ENCODE measurements at regions not wholly inside any gene's neighbourhood (a gene's known extent, or its start where the extent isn't known, plus 50 kb on each side); places are given as distances from the start of the nearest gene placed in this dataset.

DNA sequence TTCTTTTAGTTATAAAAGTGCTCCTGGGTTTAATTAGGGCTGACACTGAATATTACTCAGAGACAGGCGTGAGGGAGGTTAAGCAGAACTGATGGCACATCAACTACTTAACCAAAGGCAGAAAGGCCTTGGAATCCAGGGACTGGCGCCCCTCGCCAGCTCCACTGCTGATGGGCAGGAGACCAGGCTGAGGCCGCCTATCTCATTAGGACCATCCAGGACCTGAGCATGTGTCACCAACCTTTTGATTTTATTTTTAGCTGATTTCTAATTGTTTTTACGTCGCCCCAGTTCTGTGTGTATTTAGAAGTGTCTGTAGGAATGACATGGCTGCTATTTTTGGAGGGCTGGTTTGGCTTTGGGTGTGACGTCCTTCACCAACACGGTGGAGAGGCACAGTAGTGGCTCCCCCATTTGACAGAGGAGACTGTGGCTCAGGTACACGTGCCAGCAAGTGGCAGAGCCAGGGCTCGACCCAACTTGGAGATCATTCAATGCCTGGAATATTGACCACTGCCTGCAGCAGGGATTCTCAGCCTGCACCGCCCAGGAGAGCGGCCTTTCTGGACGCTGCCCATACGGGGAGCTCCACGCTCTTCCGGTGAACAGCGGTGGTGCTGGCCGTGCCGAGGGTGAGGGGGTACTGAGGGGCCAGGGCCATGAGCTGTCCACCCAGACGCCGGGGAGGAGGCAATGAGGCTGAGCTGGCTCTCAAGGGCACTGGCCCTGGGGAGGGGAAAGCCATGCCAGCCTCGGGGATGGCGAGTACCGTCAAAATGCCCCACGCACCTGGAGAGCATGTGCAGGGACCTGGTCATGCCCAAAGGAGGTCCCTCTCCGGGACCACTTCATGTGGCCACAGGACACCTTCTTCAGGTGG is 205.7 kb downstream of the ASB1 start:
- no peak for DNase-seq

DNA sequence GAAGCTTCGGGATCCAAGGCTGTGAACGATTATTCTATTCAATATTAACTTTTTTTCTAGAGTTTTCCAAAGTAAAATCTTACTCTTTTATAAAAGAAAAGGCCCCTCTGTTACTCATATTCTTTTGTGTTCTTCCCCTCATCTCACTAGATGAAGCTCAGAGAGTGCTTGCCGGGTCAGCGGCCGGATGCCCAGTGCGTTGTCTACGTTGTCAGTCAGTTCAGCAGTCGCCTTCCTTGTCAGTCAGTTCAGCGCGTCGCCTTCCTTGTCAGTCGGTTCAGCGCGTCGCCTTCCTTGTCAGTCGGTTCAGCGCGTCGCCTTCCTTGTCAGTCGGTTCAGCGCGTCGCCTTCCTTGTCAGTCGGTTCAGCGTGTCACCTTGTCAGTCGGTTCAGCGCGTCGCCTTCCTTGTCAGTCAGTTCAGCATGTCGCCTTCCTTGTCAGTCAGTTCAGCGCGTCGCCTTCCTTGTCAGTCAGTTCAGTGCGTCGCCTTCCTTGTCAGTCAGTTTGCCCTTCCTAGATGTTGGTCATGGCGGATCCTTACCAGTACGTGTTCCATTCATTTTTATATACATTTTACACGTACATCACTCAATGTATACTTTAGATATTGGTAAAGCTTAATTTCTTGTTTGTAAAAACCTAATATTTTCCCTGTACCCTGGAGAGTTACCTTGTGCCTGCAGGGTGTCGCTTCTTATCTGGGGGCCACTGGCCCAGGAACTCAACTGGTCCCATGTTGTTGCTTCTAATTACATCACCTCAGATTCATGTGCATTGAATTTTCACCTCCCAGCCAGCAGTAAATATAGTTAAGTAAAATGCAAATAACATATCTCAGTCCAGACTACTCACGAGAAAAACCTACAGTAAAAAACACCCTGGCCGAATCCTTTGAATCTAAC is 206.9 kb downstream of the ASB1 start:
- no peak for DNase-seq

DNA sequence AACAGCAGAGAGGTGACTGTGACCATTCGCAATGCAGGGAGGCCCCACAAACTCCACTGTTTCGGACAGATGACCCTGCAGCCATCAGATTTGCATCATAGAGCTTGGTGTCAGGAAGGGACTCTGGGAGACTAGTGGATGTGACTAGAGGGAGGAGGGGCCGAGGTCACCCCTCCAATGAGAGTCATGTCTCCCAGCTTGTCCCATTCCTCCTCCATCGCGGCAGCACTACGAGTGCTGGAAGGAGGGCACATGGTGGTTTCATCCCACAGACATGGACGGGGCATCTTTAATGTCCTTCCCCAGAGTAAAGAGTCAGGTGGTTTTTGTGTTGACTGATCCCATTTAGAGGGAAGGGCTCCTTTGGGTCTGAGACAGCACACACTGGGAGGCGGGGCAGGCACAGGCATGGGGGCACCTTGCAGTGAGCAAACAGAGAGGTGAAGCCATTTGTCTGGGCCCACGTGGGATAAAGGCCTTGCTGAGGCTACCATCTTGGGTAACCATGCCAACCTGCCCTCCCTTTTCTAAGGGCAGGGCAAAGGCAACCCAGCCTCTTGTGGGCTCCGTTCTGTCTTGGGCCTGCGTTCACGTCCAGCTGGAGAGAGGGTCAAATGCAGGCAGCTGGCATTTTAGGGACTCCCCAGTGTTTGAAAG is 208.1 kb downstream of the ASB1 start:
- DNase-seq, result no peak

DNA sequence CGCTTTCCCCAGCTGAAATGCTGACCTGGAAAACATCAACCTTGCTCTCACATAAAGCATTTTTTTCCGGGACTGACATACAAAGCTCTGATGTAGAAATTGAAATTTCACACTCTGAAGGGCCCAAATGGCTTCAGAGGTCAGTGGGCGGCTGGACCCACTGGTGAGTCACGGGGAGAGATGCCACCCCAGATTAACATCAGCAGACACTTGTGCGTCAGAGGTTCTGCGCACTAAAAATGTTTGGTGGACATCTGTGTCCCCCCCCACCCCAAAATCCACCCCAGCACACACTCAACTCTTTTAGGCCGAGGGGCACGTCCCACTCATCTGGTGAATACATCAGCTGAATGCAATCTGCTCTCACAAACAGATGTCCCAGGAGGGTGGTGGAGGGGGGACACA is 208.9 kb downstream of the ASB1 start:
- no peak for DNase-seq

DNA sequence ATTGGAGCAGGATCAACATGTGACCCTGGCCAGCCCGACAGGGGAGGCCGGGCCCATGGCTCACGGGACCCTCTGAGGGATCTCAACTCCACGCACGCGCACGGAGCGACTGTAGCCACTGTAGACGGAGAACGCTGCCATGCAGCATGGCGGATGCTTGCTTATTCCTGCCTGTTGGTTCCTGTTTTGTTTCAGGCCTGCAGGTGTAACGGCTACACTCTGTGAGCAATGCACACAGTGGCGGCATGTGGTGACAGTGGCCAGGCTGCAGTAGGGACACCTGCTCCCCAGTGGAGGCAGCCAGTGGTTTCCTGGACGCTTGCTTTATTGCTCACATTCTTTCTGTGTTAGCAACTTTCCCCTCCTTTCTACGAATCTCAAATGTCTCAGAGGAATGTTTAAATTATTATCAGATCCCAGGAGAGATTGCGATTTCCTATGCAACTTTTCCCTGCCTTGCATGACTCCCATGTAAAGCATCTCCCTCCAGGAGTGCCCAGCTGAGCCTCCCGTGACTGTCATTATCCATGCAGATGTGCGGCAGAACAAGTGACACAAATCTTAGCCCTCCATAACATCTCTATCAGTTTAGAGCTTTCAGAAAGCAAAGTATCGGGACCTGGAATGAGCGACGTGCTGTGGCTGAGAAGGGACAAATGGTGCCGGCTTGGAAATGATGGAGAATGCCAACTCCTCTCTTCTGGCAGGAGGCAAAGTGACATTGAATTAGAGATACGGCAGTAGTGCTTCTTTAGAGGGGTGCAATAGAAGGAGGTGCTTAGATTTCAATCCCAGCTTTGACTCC is 209.7 kb downstream of the ASB1 start:
- no peak for DNase-seq

DNA sequence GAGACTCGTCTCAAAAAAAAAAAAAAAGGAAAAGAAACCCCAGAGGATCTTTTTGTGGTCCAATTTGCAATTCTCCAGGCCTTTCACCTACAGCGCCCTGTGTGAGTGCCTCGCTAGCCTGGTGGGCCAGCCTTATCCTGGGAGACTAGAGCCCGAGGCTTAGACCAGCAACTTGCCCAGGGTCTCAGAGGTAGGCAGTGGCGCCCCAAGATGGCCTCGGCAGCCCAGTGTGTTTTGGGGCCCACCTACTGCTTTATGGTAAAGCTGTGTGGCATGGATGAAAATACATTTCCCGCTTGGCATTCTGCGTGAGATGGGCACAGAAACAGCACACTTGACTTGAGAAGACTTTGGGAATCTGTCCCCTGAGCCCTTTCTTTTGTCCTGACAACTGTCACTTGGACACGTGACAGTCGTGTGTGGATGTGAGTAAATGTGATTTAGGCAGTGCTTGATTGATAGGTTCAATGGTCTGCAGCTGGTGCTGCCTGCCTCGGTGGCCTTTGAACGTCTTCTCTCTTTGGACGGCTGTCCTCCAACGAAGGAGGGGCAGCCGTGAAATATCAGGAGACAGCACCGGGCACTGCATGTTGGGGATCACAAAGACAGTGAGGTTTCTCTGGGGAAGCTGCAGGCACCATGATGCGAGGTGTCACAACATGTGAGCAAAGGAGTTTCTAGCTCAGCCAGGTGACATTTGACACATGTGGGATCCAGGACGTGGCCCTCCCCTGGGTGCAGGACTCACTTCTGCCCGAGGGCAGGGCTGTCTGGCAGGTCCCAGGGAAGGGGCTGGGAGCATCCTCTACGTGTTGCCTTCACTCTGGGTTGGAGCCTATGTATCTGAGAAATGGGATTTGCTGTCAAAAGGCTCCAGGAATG is 209.5 kb upstream of the TWIST2 start:
- DNase-seq, result no peak

DNA sequence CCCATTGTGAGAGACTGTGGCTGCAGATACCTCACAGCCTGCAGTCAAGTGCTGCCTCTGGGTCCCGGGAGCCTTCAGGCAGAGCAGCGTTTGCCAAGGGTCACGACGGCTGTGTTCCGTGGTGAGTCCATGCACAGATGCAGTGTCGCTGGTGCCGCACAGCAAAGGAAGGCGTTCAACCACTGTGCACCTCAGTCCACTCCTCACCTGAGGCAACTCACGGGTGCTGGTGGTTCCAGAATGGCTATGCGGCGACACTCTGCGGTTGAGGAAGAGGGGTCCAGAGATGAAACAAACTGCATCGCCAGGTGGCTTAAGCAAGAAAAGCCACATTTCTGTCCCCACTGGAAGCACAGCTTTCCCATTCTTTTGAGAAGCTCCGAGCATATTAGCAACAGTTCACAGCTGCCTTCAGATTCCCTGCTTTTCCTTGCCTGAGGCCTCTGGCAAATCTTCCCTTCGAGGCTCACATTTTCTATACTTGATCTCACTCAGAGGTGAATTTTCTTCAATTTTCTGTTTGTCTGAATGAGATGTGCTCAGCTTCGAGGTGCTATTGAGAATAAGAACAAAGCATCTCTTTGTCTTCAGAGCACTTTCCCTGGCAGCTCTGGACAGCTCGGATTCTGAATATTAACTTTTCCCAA is 208.8 kb upstream of the TWIST2 start:
- no peak for DNase-seq

DNA sequence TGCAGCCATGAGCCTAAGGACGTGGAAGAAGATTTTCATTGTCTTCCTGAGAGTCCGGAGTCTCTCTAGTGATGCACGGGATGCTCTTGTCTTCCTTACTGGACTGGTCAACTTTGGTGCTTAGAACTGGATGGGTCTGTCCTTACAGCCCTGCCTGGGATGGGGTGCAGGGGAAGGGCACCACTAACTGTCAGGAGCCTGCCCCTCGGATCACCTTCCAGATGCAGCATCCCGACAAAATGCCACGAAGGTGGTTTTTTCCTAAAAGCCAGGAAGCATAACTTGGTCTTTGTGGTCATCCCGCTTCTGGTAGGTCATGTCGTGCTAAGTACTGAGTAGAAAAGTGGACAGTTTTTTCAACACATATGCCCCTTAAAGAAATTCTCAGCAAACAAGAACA is 207.4 kb upstream of the TWIST2 start:
- DNase-seq, result no peak

DNA sequence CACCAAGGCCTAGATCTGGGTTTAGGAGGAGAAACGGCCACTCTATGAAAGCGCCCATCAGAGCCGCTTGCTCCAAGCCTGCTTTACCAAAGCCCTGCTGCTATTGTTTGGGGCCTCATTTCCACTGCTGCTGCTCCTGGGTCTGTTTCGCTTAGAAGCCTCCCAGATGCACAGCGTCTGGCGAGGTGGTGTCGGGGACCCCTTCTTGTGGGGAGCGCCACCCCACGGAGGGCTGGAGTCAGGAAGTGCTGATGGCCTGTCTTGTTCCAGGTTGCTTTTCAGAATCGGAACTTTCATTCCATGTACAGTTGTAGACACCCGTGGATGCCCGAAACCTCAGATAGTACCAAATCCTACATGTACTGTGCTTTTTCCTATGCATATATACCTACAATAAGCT is 204.9 kb upstream of the TWIST2 start:
- no peak for DNase-seq

DNA sequence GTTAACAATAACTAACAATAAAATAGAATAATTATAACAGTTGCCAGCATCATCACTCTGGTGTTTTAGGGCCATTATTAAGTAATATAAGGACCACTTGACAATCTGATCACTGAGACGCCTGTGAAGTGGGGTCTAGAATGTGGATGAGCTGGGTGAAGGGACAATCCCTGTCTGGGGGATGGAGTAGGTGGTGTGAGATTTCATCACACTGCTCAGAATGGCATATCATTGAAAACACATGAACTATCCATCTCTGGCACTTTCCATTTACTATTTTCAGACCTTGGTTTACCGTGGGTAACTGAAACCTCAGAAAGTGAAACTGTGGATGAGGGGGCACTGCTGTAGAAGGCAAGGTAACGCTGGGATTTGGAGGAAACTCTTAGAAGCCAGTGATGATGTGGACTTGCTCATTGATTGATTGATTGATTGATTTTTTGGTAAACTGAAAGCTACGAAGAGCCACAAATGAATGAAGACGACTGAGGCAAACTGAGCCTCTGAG is 204.4 kb upstream of the TWIST2 start:
- no peak for DNase-seq

DNA sequence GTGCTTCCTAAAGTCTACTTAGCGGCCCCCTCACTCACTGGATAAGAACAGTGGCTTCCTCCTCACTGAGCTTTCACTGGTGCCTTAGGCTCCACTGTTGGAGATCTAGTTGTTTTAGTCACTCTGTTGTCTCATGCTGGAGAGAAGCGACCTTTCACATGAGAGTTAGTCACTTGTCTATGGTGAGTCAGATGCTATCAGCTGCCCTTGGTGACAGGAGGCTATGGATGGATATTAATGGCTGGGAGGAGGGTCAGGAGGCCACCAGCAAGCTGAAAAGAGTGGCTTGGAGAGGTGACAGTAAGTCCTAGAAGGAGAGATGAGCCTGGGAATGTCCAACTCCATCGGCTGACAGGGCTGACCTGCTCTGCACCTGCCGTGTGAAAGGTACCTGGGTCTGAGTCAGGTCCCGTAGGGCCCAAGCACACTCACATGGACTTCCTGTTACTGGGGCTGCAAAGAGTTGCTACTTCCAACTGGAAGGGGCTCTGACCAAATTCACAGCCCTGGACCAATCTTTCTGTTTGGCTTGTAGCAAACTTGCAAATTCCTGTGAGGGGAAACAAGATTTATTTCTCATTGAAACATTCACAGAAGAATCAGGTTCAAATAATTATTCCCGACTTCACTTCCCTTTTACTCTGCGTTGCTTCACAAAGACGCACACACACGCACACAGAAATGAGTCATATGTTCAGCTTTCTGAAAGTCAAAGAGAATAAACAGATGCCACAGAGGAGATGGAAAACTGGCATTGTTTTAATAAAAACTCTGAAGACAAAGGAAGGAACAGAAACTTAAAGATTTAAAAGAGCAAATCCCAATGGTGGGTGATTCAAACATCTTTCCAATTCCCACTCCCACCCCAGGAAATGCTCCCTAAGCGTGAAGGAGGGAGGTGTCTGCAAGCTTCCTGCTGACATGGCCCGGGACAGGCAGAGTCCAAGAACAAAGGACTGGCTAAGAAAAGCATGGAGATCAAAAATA is 203.5 kb upstream of the TWIST2 start:
- no peak for DNase-seq

DNA sequence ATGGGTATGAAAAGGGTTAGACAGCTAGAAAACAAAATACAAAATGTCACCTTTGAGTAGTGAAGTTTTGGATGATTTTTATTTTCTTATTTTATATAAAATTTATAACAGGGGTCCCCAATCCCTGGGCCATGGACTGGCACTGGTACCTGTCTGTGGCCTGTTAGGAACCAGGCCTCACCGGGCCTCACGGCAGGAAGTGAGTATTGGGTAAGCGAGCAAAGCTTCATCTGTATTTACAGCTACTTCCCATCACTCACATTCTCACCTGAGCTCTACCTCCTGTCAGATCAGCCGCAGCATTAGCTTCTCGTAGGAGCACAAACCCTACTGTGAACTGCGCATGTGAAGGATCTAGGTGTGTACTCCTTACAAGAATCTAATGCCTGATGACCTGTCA is 202.8 kb upstream of the TWIST2 start:
- DNase-seq, result no peak

DNA sequence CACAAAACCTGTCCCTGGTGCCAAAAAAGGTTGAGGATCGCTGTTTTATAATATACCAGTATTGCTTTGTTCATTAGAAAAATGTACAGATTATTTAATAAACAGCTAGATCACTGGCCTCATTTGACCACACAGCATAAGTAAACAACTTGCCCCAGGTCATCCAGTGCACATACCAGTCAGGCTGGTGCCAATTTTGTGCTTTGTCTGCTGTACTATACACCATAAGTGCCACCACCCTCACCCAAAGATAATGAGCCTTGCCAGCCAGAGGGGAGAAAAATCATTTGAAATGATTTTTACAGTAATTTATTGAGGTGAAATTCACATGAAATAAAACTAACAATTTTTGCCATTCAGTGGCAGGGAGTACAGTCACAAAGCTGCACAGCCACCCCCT is 202.2 kb upstream of the TWIST2 start:
- no peak for DNase-seq

DNA sequence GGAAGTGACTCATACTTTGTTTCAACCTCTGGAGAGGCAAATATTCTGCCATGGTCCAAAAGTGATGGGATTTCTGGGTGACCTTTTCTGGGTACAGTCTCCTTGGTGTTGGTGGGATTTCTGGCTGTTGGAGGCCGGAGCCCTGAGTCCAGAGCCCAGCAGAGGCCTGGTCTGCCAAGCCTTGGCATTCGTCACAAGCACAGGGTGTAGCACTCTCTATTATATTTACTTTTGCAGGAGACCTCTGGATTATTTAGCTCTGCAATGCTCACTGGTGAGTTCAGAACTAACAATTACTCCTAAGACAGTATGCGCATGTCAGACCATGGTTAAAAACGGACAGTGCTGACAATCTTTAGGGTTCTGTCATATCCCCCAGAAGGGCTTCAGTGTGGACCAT is 201.6 kb upstream of the TWIST2 start:
- DNase-seq, result no peak

DNA sequence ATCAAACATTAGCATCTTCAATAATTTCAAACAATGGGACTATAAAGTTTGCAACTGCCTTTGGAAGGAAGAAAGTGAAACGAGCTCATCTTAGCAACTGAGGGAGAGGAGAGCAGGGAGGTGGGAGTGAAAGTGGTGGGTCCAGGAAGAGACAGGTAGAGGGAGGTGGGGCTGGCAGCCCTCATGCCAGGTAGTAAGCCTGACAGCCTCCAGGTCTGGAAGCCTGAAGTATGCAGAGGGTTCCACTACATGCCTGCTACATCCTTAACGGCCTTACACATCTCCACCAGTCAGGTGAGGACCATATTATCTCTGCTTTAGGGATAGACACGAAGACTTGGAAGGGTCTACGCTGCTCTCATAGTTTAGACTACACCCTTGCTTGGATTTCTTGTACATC is 201.1 kb upstream of the TWIST2 start:
- no peak for DNase-seq

DNA sequence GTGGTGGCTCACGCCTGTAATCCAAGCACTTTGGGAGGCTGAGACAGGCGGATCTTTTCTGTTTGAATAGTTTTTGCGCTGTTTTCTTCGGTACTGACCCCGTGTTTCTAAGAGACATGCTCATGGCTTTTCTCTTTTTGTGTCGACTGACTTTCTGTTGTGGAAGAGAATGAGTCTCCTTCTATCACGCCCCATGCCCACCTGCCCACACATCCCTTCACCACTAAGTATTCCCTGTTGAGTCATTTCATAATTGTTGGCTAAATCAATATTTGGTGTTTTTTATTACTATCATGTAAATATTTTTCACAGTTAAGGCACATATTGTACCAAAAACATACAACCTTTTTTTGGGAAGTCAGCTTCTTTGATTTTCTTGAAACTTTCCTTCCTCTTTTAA is 198.8 kb upstream of the TWIST2 start:
- DNase-seq, result no peak

DNA sequence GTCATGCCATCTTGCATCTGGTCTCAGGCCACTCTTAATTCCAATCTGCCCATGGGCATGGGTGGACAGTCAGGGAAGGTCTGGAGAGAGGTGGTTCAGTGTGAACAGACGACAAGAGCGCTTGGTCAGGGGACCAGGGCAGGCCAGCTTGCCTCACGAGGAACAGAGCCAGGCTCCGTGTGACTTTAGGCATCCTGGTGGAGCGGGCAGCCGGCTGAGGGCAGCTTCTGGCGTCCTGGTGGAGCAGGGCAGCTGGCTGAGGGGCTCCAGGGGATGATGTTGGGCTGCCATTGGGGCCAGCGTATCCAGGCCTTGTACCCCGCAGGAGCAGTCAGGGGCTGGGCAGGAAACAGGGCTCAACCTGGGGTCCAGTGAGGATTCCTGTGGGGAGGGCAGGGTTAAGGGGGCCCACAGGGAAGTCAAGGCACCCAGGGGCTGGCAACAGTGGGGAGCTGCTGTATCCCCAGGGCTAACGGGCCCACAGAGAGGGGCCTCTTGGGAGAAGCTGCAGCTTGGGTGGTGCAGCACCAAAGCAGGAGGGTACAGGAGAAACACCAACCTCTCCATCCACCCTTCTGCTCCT is 197.9 kb upstream of the TWIST2 start:
- no peak for DNase-seq

DNA sequence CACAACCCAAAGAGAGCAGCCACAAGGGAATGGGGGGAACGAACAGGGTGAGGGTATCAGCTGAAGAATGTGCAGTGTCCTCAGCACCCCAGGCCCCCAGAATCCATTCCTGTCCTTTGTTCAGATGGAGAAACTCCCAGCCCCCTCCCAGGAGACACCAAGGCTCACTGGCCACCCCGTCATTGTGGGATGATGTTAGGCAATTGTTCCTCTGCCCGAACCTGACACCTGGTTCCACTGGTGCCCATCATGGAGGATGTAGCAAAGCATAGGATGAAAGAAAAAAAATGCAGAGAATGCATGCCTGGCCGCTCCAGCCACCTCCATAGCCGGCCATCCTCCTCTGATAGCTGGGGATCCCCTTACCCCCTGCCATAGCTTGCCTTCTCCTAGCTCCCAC is 197.3 kb upstream of the TWIST2 start:
- no peak for DNase-seq
